ENCODE measurements at regions not wholly inside any gene's neighbourhood (a gene's known extent, or its start where the extent isn't known, plus 50 kb on each side); places are given as distances from the start of the nearest gene placed in this dataset.
"Not testable (repeated sequence)": the region's sequence is repeated elsewhere in the genome, so short reads cannot be mapped to it uniquely, and the experiment has no call there.

DNA sequence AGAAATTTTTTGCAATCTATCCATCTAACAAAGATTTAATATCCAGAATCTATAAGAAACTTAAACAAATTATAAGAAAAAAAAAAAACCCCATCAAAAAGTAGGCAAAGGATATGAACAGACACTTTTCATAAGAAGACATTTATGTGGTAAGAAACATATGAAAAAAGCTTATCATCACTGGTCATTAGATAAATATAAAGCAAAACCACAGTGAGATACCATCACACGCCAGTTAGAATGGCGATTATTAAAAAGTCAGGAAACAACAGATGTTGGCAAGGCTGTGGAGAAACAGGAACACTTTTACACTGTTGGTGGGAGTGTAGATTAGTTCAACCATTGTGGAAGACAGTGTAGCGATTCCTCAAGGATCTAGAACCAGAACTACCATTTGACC is 110.3 kb upstream of the SLC7A11 start:
- TF ChIP-seq, protein P1, sequence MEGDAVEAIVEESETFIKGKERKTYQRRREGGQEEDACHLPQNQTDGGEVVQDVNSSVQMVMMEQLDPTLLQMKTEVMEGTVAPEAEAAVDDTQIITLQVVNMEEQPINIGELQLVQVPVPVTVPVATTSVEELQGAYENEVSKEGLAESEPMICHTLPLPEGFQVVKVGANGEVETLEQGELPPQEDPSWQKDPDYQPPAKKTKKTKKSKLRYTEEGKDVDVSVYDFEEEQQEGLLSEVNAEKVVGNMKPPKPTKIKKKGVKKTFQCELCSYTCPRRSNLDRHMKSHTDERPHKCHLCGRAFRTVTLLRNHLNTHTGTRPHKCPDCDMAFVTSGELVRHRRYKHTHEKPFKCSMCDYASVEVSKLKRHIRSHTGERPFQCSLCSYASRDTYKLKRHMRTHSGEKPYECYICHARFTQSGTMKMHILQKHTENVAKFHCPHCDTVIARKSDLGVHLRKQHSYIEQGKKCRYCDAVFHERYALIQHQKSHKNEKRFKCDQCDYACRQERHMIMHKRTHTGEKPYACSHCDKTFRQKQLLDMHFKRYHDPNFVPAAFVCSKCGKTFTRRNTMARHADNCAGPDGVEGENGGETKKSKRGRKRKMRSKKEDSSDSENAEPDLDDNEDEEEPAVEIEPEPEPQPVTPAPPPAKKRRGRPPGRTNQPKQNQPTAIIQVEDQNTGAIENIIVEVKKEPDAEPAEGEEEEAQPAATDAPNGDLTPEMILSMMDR (IDR thresholded peaks at IDR 0.05): not testable (repeated sequence)
- TF ChIP-seq EP300 (IDR thresholded peaks at IDR 0.05): not testable (repeated sequence)
